ENCODE measurements at regions not wholly inside any gene's neighbourhood (a gene's known extent, or its start where the extent isn't known, plus 50 kb on each side); places are given as distances from the start of the nearest gene placed in this dataset.

DNA sequence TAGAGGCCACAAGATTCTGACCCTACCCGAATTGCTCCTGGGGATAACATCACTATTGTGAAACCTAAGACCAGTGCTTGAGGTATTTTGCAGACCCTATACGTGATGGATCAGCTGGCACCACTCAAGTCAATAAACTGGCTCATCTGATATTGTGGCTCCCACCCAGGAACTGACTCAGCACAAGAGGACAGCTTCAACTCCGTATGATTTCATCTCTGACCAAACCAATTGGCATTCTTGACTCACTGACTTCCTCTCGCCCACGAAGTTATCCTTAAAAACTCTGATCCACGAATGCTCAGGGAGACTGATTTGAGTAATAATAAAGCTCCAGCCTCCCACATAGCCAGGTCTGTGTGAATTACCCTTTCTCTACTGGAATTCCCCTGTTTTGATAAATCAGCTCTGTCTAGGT is 1036.1 kb upstream of the TMEM132C start:
- TF ChIP-seq, protein P1, sequence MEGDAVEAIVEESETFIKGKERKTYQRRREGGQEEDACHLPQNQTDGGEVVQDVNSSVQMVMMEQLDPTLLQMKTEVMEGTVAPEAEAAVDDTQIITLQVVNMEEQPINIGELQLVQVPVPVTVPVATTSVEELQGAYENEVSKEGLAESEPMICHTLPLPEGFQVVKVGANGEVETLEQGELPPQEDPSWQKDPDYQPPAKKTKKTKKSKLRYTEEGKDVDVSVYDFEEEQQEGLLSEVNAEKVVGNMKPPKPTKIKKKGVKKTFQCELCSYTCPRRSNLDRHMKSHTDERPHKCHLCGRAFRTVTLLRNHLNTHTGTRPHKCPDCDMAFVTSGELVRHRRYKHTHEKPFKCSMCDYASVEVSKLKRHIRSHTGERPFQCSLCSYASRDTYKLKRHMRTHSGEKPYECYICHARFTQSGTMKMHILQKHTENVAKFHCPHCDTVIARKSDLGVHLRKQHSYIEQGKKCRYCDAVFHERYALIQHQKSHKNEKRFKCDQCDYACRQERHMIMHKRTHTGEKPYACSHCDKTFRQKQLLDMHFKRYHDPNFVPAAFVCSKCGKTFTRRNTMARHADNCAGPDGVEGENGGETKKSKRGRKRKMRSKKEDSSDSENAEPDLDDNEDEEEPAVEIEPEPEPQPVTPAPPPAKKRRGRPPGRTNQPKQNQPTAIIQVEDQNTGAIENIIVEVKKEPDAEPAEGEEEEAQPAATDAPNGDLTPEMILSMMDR (conservative IDR thresholded peaks at IDR 0.05; ENCODE audit: low read length), result no peak
- no peak for TF ChIP-seq EZH2phosphoT487 (IDR thresholded peaks at IDR 0.05; ENCODE audit: borderline replicate concordance, low read depth, low read length)
